ENCODE measurements at regions not wholly inside any gene's neighbourhood (a gene's known extent, or its start where the extent isn't known, plus 50 kb on each side); places are given as distances from the start of the nearest gene placed in this dataset.

DNA sequence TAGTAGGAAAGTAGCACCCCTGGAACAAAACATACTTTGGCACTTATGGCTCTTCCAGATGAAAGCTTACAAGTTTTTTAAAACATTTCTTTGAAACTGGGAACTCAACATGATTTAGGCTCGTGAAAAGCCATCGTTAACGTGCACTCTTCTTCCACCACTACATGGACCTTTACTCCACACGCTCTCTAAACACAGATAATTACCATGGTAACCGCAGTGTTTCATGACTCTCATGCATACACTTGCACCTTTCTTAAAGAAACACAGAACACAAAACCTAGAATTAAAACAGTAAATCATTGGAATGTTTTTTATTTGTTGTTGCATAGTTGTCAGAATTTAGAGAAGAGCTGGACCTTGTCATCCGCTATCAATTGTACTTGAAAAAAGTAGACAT, 154.3 kb downstream of the FGF9 start:
- Histone ChIP-seq H3K9ac (ENCODE audit: low read length) (no peak overlapping the region), H3K4me2 (ENCODE audit: low read length) (no peak overlapping the region), H3K79me2 (ENCODE audit: insufficient read depth, low read length) (no peaks in the 10 kb centered on the region), H3K4me3 (replicated peaks in 1 of 2; ENCODE audit: low read depth in 1 of 2, low read length in 2 of 2) (no peak overlapping the region), H2AFZ (ENCODE audit: low read depth, low read length, poor library complexity, severe bottlenecking) (no peak overlapping the region), H3K4me1 (ENCODE audit: control insufficient read depth in 1 of 2, insufficient read depth in 2 of 2, low read length in 2 of 2) (no peaks in the 10 kb centered on the region), H3K27me3 (ENCODE audit: insufficient read depth, low read length) (no peaks in the 10 kb centered on the region), H4K20me1 (ENCODE audit: insufficient read depth) (no peaks in the 10 kb centered on the region), H3K9me2 (ENCODE audit: insufficient read depth) (no peaks in the 10 kb centered on the region), H3K36me3 (ENCODE audit: control insufficient read depth in 1 of 2, insufficient read depth in 2 of 2, low read length in 2 of 2) (no peaks in the 10 kb centered on the region), H3K27ac (ENCODE audit: low read depth, low read length) (no peak overlapping the region), H3K9me3 (ENCODE audit: control insufficient read depth in 1 of 2, insufficient read depth in 1 of 2, low read depth in 1 of 2, low read length in 2 of 2) (no peaks in the 10 kb centered on the region)
- no peak for TF ChIP-seq CBX3 (IDR thresholded peaks at IDR 0.05; ENCODE audit: low read depth)
- TF ChIP-seq ZNF274 (IDR thresholded peaks at IDR 0.05; ENCODE audit: low read depth, low read length), result no peak
- no peak for TF ChIP-seq POLR2AphosphoS5 (IDR thresholded peaks at IDR 0.05; ENCODE audit: low read depth, low read length)
- TF ChIP-seq EZH2phosphoT487 (IDR thresholded peaks at IDR 0.05; ENCODE audit: borderline replicate concordance), result no peak
- TF ChIP-seq ELF1 (IDR thresholded peaks at IDR 0.05; ENCODE audit: borderline replicate concordance, low read depth), result no peak
- no peak for TF ChIP-seq ZBTB33 (IDR thresholded peaks at IDR 0.05; ENCODE audit: extremely low read depth, insufficient replicate concordance, low read length)
- no peak for TF ChIP-seq FOSL1 (IDR thresholded peaks at IDR 0.05; ENCODE audit: low read depth)
- TF ChIP-seq, protein P1, sequence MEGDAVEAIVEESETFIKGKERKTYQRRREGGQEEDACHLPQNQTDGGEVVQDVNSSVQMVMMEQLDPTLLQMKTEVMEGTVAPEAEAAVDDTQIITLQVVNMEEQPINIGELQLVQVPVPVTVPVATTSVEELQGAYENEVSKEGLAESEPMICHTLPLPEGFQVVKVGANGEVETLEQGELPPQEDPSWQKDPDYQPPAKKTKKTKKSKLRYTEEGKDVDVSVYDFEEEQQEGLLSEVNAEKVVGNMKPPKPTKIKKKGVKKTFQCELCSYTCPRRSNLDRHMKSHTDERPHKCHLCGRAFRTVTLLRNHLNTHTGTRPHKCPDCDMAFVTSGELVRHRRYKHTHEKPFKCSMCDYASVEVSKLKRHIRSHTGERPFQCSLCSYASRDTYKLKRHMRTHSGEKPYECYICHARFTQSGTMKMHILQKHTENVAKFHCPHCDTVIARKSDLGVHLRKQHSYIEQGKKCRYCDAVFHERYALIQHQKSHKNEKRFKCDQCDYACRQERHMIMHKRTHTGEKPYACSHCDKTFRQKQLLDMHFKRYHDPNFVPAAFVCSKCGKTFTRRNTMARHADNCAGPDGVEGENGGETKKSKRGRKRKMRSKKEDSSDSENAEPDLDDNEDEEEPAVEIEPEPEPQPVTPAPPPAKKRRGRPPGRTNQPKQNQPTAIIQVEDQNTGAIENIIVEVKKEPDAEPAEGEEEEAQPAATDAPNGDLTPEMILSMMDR (IDR thresholded peaks at IDR 0.05 in 2 of 3, conservative IDR thresholded peaks at IDR 0.05 in 1 of 3; ENCODE audit: borderline replicate concordance in 1 of 3, insufficient read depth in 1 of 3, low read depth in 2 of 3, low read length in 2 of 3), result no peak
- TF ChIP-seq, protein P2, sequence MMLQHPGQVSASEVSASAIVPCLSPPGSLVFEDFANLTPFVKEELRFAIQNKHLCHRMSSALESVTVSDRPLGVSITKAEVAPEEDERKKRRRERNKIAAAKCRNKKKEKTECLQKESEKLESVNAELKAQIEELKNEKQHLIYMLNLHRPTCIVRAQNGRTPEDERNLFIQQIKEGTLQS (IDR thresholded peaks at IDR 0.05), result no peak
- no peak for TF ChIP-seq RAD21 (IDR thresholded peaks at IDR 0.05; ENCODE audit: low read depth)
- TF ChIP-seq POLR2A (IDR thresholded peaks at IDR 0.05; ENCODE audit: borderline replicate concordance, extremely low read depth, insufficient read depth, insufficient read length), result no peak
- no peak for TF ChIP-seq JUND (IDR thresholded peaks at IDR 0.05)
- no peak for TF ChIP-seq YY1 (IDR thresholded peaks at IDR 0.05; ENCODE audit: extremely low read depth, insufficient replicate concordance, low read depth, low read length)
- no peak for TF ChIP-seq ZFX (IDR thresholded peaks at IDR 0.05)
- ATAC-seq, result no peak
- intact Hi-C loops (cut with micrococcal nuclease), result no loop called here
- CTCF ChIA-PET, result no interaction called here
- POLR2A ChIA-PET, result no interaction called here
- BruUV-seq (replicated peaks), result no TSS peak
- RAD21 ChIA-PET (ENCODE audit: low non-redundant PET in 1 of 2, low total read pairs in 2 of 2, uncharacterized antibody in 2 of 2, unreplicated experiment in 2 of 2), result no interaction called here
- DNase-seq (ENCODE audit: low read depth, low spot score), result no peak

Measured in HCT116 (cell line).